ENCODE measurements at regions not wholly inside any gene's neighbourhood (a gene's known extent, or its start where the extent isn't known, plus 50 kb on each side); places are given as distances from the start of the nearest gene placed in this dataset.

DNA sequence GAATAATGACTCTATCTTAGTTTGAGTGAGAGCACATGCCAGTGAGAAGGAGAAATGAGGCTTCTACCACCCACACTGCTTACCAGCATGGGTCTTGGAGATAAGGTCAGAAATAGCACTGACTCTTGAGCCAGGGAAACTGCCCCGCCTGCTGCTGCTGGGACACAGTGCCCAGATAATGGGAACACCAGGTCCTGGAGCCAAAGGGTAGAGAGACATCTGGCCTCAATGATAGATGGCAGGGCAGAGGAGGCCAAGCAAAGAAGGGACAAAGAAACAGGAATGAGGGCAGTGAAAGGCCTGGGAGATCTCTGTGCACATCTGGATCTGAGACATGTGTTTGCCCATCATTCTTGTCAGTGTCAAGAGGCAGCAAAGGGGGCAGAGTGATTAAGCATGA lies 97.4 kb downstream of the MIS18A start:
- ChIA-PET CTCF (no interaction called here), POLR2A (no interaction called here)
- no peak for DNase-seq
- intact Hi-C loops (cut with DNase I, micrococcal nuclease): no loop called here
- Mint-ChIP-seq H3K9me3 (ENCODE audit: low read depth) (no peaks in the 10 kb centered on the region), H3K27me3 (peaks cover 9% of the 10 kb centered on the region), H3K4me3 (no peak overlapping the region), H3K27ac (no peak overlapping the region), H3K36me3 (ENCODE audit: low read depth) (no peaks in the 10 kb centered on the region), H3K4me1 (no peaks in the 10 kb centered on the region)
- ATAC-seq: no peak

DNA sequence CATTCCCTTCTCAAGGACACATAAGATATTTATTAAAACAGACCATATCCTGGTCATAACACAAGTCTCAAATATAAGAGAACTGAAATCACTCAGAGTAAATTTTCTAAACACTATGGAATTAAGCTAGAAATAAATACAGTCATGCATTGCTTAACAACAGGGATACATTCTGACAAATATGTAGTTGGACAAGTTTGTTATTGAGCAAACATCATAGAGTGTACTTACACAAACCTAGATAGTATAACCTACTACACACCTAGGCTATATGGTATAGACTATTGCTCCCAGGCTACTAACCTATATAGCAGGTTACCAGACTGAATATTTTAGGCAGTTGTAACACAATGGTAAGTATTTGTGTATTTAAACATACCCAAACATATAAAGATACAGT lies 104.0 kb downstream of the MIS18A start:
- ChIA-PET CTCF (no interaction called here), POLR2A (no interaction called here)
- H3K9me3 Mint-ChIP-seq (ENCODE audit: low read depth): no peaks in the 10 kb centered on the region
- H3K4me3 Mint-ChIP-seq: no peak overlapping the region
- no peaks in the 10 kb centered on the region for H3K4me1 Mint-ChIP-seq
- ATAC-seq (no peak), DNase-seq (no peak)
- no peaks in the 10 kb centered on the region for H3K36me3 Mint-ChIP-seq (ENCODE audit: low read depth)
- H3K27me3 Mint-ChIP-seq: peaks cover 15% of the 10 kb centered on the region
- intact Hi-C loops (cut with DNase I, micrococcal nuclease): no loop called here
- H3K27ac Mint-ChIP-seq: no peak overlapping the region

- no peaks in the 10 kb centered on the region for H3K4me1 Mint-ChIP-seq
- H3K36me3 Mint-ChIP-seq (ENCODE audit: low read depth): no peaks in the 10 kb centered on the region
- H3K4me3 Mint-ChIP-seq: no peak overlapping the region
- ChIA-PET CTCF (no interaction called here), POLR2A (no interaction called here)
- intact Hi-C loops (cut with DNase I, micrococcal nuclease): no loop called here
- no peaks in the 10 kb centered on the region for H3K9me3 Mint-ChIP-seq (ENCODE audit: low read depth)
- DNase-seq (no peak), ATAC-seq (no peak)
- H3K27ac Mint-ChIP-seq: no peak overlapping the region
- H3K27me3 Mint-ChIP-seq: peaks cover 16% of the 10 kb centered on the region
Observed at GRCh38 chr21:32173121-32173724, 105.6 kb downstream of the MIS18A start.

GRCh38 chr21:32172106-32172505 lies 106.7 kb downstream of the MIS18A start:
- no peak for DNase-seq
- no peak for ATAC-seq
- H3K4me3 Mint-ChIP-seq: no peak overlapping the region
- ChIA-PET POLR2A (no interaction called here), CTCF (no interaction called here)
- intact Hi-C loops (cut with DNase I, micrococcal nuclease): no loop called here
- H3K36me3 Mint-ChIP-seq (ENCODE audit: low read depth): no peaks in the 10 kb centered on the region
- no peak overlapping the region for H3K27ac Mint-ChIP-seq
- no peaks in the 10 kb centered on the region for H3K9me3 Mint-ChIP-seq (ENCODE audit: low read depth)
- H3K4me1 Mint-ChIP-seq: no peaks in the 10 kb centered on the region
- peaks cover 19% of the 10 kb centered on the region for H3K27me3 Mint-ChIP-seq

- ATAC-seq: no peak
- no peak for DNase-seq
- Mint-ChIP-seq H3K27me3 (peaks cover 29% of the 10 kb centered on the region), H3K4me1 (no peaks in the 10 kb centered on the region), H3K27ac (no peak overlapping the region), H3K9me3 (ENCODE audit: low read depth) (no peaks in the 10 kb centered on the region), H3K36me3 (ENCODE audit: low read depth) (no peaks in the 10 kb centered on the region), H3K4me3 (no peak overlapping the region)
- intact Hi-C loops (cut with DNase I, micrococcal nuclease): no loop called here
- CTCF ChIA-PET: no interaction called here
- POLR2A ChIA-PET: no interaction called here
Observed at GRCh38 chr21:32167513-32167912, 111.3 kb downstream of the MIS18A start.

DNA sequence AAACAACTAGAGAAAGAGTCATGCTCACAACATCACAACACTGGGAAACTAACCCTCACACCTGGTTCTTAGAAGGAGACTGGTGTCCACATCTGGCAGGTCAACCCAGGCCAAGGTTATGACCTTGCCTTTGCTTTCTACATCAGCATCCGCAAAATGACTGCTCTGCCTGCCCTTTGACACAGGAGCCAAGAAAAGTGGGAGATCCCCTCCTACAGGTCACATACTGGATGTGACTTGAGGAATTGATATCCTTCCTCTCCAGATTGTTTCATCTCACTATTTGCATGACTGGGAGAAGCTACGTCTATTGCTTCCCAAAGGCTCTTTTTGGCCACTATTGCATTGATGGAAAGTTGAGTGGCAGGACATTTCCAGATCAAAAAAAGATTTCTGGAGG lies 115.5 kb downstream of the MIS18A start:
- Mint-ChIP-seq H3K4me1 (no peaks in the 10 kb centered on the region), H3K27ac (no peak overlapping the region), H3K36me3 (ENCODE audit: low read depth) (no peaks in the 10 kb centered on the region), H3K27me3 (peaks cover 28% of the 10 kb centered on the region), H3K9me3 (ENCODE audit: low read depth) (no peaks in the 10 kb centered on the region), H3K4me3 (no peak overlapping the region)
- ChIA-PET POLR2A (no interaction called here), CTCF (no interaction called here)
- DNase-seq (no peak), ATAC-seq (no peak)
- intact Hi-C loops (cut with DNase I, micrococcal nuclease): no loop called here

DNA sequence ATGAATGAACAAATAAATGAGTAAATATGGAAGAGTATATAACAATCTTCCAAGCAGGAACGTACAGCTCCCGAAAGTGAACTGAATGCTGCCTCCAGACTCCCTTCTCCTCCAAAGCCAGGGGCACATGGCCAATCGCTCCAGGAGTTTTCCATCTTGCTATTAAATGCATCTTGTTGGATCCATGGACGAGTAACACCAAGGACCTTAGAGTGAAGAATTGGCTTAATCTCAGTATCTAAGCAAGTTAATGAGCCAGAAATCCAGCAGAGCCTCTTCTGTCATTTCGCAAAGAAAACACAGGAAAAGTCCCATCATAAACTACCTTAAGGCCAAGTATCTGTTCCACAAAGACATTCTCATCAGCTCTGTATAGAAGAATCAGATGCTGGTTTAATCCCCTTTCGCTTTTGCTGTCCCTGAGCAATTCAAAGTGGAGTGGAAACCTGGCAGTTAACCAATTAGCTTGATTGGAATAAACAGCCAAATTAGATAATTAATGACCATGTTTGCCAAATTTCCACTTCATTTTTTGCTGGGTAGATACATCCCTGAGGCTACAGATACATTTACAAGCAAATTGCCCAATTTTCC lies 116.0 kb downstream of the MIS18A start:
- ATAC-seq (no peak), DNase-seq (no peak)
- H3K4me1 Mint-ChIP-seq: no peaks in the 10 kb centered on the region
- intact Hi-C loops (cut with DNase I, micrococcal nuclease): no loop called here
- no peaks in the 10 kb centered on the region for H3K9me3 Mint-ChIP-seq (ENCODE audit: low read depth)
- H3K4me3 Mint-ChIP-seq: no peak overlapping the region
- no peaks in the 10 kb centered on the region for H3K36me3 Mint-ChIP-seq (ENCODE audit: low read depth)
- CTCF ChIA-PET: no interaction called here
- POLR2A ChIA-PET: no interaction called here
- H3K27ac Mint-ChIP-seq: no peak overlapping the region
- peaks cover 28% of the 10 kb centered on the region for H3K27me3 Mint-ChIP-seq

GRCh38 chr21:32155226-32155625 lies 123.6 kb downstream of the MIS18A start:
- ChIA-PET CTCF (no interaction called here), POLR2A (interaction anchor here (1.0 kb wide), 1 partner anchor 9 kb away, joined by 3 read pairs; no protein-coding TSS in a partner anchor)
- Mint-ChIP-seq H3K4me3 (no peak overlapping the region), H3K36me3 (ENCODE audit: low read depth) (no peaks in the 10 kb centered on the region), H3K27me3 (peaks cover 5% of the 10 kb centered on the region), H3K27ac (no peak overlapping the region), H3K4me1 (no peaks in the 10 kb centered on the region), H3K9me3 (ENCODE audit: low read depth) (no peaks in the 10 kb centered on the region)
- DNase-seq (no peak), ATAC-seq (no peak)
- intact Hi-C loops (cut with DNase I, micrococcal nuclease): no loop called here

DNA sequence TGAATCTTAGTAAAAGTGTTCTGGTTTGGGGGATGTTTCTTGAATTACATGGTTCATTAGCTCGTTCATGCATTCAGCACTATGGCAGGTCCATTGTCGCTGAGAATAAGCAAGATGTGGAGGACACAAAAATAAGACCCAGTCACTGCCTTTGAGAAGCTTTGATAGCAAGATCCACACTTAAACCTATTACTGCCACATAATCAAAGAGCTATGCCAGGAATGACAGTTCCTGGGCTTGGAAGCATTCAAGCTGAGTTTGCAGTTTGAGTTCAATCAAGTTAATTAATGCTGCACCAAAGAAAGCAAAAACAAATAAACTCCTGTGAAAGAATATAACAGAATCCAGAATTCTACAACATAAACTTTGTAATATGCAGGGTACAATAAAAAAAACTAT lies 131.8 kb downstream of the MIS18A start:
- H3K4me1 Mint-ChIP-seq: no peaks in the 10 kb centered on the region
- ChIA-PET CTCF (interaction anchor here (0.6 kb wide), 1 partner anchor 681 kb away, joined by 3 read pairs; no protein-coding TSS in a partner anchor), POLR2A (no interaction called here)
- H3K9me3 Mint-ChIP-seq (ENCODE audit: low read depth): no peaks in the 10 kb centered on the region
- no peak for ATAC-seq
- H3K36me3 Mint-ChIP-seq (ENCODE audit: low read depth): no peaks in the 10 kb centered on the region
- no peak for DNase-seq
- H3K27ac Mint-ChIP-seq: no peak overlapping the region
- peaks cover 5% of the 10 kb centered on the region for H3K27me3 Mint-ChIP-seq
- intact Hi-C loops (cut with DNase I, micrococcal nuclease): no loop called here
- no peak overlapping the region for H3K4me3 Mint-ChIP-seq

GRCh38 chr21:32144851-32145250 lies 134.0 kb downstream of the MIS18A start:
- DNase-seq: no peak
- H3K36me3 Mint-ChIP-seq (ENCODE audit: low read depth): no peaks in the 10 kb centered on the region
- intact Hi-C loops (cut with DNase I, micrococcal nuclease): no loop called here
- H3K4me1 Mint-ChIP-seq: no peaks in the 10 kb centered on the region
- H3K4me3 Mint-ChIP-seq: no peak overlapping the region
- H3K27ac Mint-ChIP-seq: no peak overlapping the region
- CTCF ChIA-PET: interaction anchor here (0.5 kb wide), 1 partner anchor 79 kb away, joined by 3 read pairs; no protein-coding TSS in a partner anchor
- peaks cover 5% of the 10 kb centered on the region for H3K27me3 Mint-ChIP-seq
- POLR2A ChIA-PET: no interaction called here
- no peaks in the 10 kb centered on the region for H3K9me3 Mint-ChIP-seq (ENCODE audit: low read depth)
- ATAC-seq: no peak

DNA sequence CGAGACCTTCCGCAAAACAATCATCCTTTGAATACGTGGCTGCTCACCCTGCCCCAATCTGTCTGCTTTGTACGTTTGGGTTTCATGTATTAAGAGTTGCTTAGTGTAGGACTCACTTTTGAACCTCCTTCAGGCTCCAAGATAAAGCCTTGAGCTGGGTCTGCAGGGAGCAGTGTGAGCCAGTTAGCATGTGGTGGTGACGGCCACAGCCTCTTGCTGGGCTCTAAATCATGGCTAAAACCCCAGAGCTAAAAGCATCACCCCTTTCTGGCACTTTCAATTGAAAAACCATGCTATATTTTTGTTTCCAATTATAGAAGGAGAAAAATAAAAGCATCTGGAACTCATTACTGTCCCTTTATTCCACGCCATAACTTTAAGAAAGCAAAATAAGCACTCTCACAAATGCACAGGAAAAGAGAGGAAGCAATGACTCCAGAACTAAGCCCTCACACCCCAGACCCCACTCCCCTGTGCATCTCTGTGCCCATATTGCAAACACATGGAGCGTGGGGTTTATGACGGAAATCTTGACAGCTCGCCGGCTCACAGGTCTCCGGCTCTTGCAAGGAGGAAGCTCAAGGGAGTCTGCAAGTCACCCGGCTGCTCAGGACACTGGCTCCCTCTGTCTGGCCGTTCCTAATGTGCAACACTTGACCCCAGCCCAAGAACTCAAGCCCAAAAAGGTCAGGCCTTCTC lies 135.5 kb downstream of the MIS18A start:
- ChIA-PET POLR2A (no interaction called here), CTCF (interaction anchor here (0.6 kb wide), 1 partner anchor 588 kb away, joined by 3 read pairs; no protein-coding TSS in a partner anchor)
- intact Hi-C loops (cut with DNase I, micrococcal nuclease): no loop called here
- ATAC-seq (no peak), DNase-seq (no peak)
- no peak overlapping the region for H3K4me3 Mint-ChIP-seq
- H3K9me3 Mint-ChIP-seq (ENCODE audit: low read depth): no peaks in the 10 kb centered on the region
- peaks cover 5% of the 10 kb centered on the region for H3K27me3 Mint-ChIP-seq
- H3K36me3 Mint-ChIP-seq (ENCODE audit: low read depth): no peaks in the 10 kb centered on the region
- H3K27ac Mint-ChIP-seq: no peak overlapping the region
- no peaks in the 10 kb centered on the region for H3K4me1 Mint-ChIP-seq

DNA sequence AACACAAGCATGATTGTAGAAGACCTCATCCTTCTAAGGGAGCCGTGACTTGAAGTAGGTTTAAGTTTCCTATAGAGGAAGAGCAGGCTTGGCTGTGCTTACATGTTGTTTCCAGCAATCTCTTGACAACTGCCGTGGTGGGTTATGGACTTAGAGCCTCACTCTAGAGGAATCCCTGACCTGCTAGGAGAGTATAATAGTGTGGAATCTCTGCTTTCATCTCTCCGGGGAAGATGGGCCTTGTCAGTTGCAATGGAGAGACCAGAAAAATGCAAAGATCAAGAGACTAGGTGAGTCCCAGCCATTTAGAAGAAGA lies 137.6 kb downstream of the MIS18A start:
- Mint-ChIP-seq H3K4me3 (no peak overlapping the region), H3K27me3 (peaks cover 3% of the 10 kb centered on the region), H3K36me3 (ENCODE audit: low read depth) (no peaks in the 10 kb centered on the region), H3K4me1 (no peaks in the 10 kb centered on the region), H3K9me3 (ENCODE audit: low read depth) (peaks cover 2% of the 10 kb centered on the region), H3K27ac (no peak overlapping the region)
- ATAC-seq (no peak), DNase-seq (no peak)
- CTCF ChIA-PET: interaction anchor here (0.7 kb wide), 1 partner anchor 223 kb away, joined by 3 read pairs; no protein-coding TSS in a partner anchor
- intact Hi-C loops (cut with DNase I, micrococcal nuclease): no loop called here
- POLR2A ChIA-PET: no interaction called here

Data from activated CD4-positive, alpha-beta T cell treated with anti-CD3 and anti-CD28 coated beads for 36 hours (primary cell).